Natural killer cell (primary cell): ENCODE measurements at regions not wholly inside any gene's neighbourhood (a gene's known extent, or its start where the extent isn't known, plus 50 kb on each side); places are given as distances from the start of the nearest gene placed in this dataset.
A peak's percentile ranks its signal among the peaks of the same experiment; 100 is the strongest.

Experiments used
- ATAC-seq, 3 donors: fragments of 150-1000 bp in 2 of 3; fragments of 200-7000 bp in 1 of 3; cut with Tn5 transposase; 1 replicate in 1 of 3; 2 replicates in 2 of 3; pipeline ENCODE4 v1.10.0; 2021; ENCODE audit warnings: mild to moderate bottlenecking in 2 of 3, moderate library complexity in 2 of 3
- DNase-seq, 2 donors: peaks; one replicate each; pipeline versions ENCODE4 v3.0.0 to v3.0.0-alpha.2; 2013 to 2021; ENCODE audit warnings: mixed read lengths in 1 of 2
- H3K27ac ChIP-seq: one replicate; pipeline ENCODE4 v1.5.1; 2013; ENCODE audit warnings: mild to moderate bottlenecking, low read length
- H3K27me3 ChIP-seq: one replicate; pipeline ENCODE4 v1.6.1; 2013; ENCODE audit warnings: low read length; ENCODE audit not compliant: control insufficient read depth, insufficient read depth
- H3K36me3 ChIP-seq: one replicate; pipeline ENCODE4 v1.6.1; 2013; ENCODE audit warnings: low read length; ENCODE audit not compliant: control insufficient read depth, insufficient read depth
- H3K4me1 ChIP-seq: one replicate; pipeline ENCODE4 v1.6.1; 2013; ENCODE audit warnings: low read length; ENCODE audit not compliant: control insufficient read depth, insufficient read depth
- H3K4me3 ChIP-seq: one replicate; pipeline ENCODE4 v1.5.1; 2013; ENCODE audit warnings: low read length
- H3K9me3 ChIP-seq: one replicate; pipeline ENCODE4 v1.6.1; 2013; ENCODE audit warnings: low read length; ENCODE audit not compliant: control insufficient read depth, insufficient read depth
- H3K27ac Mint-ChIP-seq, 2 donors: one replicate each; pipeline ENCODE4 v1.8.0; 2022; ENCODE audit warnings: mild to moderate bottlenecking in 2 of 2, mixed read lengths in 2 of 2, moderate library complexity in 1 of 2
- H3K27me3 Mint-ChIP-seq, 2 donors: one replicate each; pipeline ENCODE4 v1.8.0; 2022; ENCODE audit warnings: low read depth in 2 of 2, mixed read lengths in 2 of 2
- H3K36me3 Mint-ChIP-seq: one replicate; pipeline ENCODE4 v1.8.0; 2022; ENCODE audit warnings: mixed read lengths
- H3K4me1 Mint-ChIP-seq, 2 donors: one replicate each; pipeline ENCODE4 v1.8.0; 2022; ENCODE audit warnings: mixed read lengths in 2 of 2
- H3K4me3 Mint-ChIP-seq: one replicate; pipeline ENCODE4 v1.8.0; 2022; ENCODE audit warnings: mild to moderate bottlenecking, moderate library complexity, mixed read lengths
- H3K9me3 Mint-ChIP-seq, 2 donors: one replicate each; pipeline ENCODE4 v1.8.0; 2022; ENCODE audit warnings: mixed read lengths in 2 of 2
- CTCF ChIP-seq: fragments of 200-600 bp; IDR thresholded peaks from one replicate; pipeline ENCODE4 v1.8.0; 2022; ENCODE audit warnings: antibody characterized with exemption
- WGBS: methylation state at CpG from one replicate; pipeline ENCODE4 v1.1.7; 2013; ENCODE audit warnings: missing lambda C conversion rate; ENCODE audit not compliant: insufficient coverage; 5-methylcytosine and 5-hydroxymethylcytosine counted together
- intact Hi-C: fragments of 100-400 bp; cut with micrococcal nuclease; formaldehyde crosslinking; loops from one replicate; pipeline ENCODE4 v1.14.2; 2022

- Mint-ChIP-seq H3K9me3 (no peaks in the 10 kb centered on the region), H3K4me3 (no peak overlapping the region), H3K27me3 (peaks cover 0 to 5% of the 10 kb centered on the region in 2 donors), H3K27ac (peak overlapping the region in 1 of 2 donors; percentile 1), H3K36me3 (no peaks in the 10 kb centered on the region), H3K4me1 (peaks cover 18 to 30% of the 10 kb centered on the region in 2 donors)
- no peak for DNase-seq
- H3K9me3 ChIP-seq: no peaks in the 10 kb centered on the region
- 100% methylated on average over 2 of the region's 2 CpGs for WGBS
- peaks cover 12% of the 10 kb centered on the region for H3K4me1 ChIP-seq
- H3K36me3 ChIP-seq: no peaks in the 10 kb centered on the region
- TF ChIP-seq CTCF: no peak
- no peak for ATAC-seq
- H3K27me3 ChIP-seq: no peaks in the 10 kb centered on the region
- no peak overlapping the region for H3K27ac ChIP-seq
- intact Hi-C loops: no loop called here
- no peak overlapping the region for H3K4me3 ChIP-seq
Observed at GRCh38 chr2:117723483-117723882, 91.0 kb upstream of the DDX18 start.

- 83% methylated on average over 8 of the region's 9 CpGs for WGBS
- H3K4me3 ChIP-seq: no peak overlapping the region
- no peak for TF ChIP-seq CTCF
- Mint-ChIP-seq H3K27me3 (peaks cover 0 to 5% of the 10 kb centered on the region in 2 donors), H3K36me3 (no peaks in the 10 kb centered on the region), H3K27ac (no peak overlapping the region), H3K4me3 (no peak overlapping the region), H3K4me1 (peaks cover 18 to 30% of the 10 kb centered on the region in 2 donors), H3K9me3 (no peaks in the 10 kb centered on the region)
- intact Hi-C loops: no loop called here
- peaks cover 12% of the 10 kb centered on the region for H3K4me1 ChIP-seq
- H3K27me3 ChIP-seq: no peaks in the 10 kb centered on the region
- H3K9me3 ChIP-seq: no peaks in the 10 kb centered on the region
- ATAC-seq (no peak), DNase-seq (no peak)
- H3K27ac ChIP-seq: no peak overlapping the region
- no peaks in the 10 kb centered on the region for H3K36me3 ChIP-seq
Observed at GRCh38 chr2:117723888-117724434, 90.5 kb upstream of the DDX18 start.

GRCh38 chr2:117726747-117727146 is 87.7 kb upstream of the DDX18 start:
- no peaks in the 10 kb centered on the region for H3K27me3 ChIP-seq
- H3K4me1 ChIP-seq: peaks cover 9% of the 10 kb centered on the region
- H3K27ac ChIP-seq: no peak overlapping the region
- Mint-ChIP-seq H3K27me3 (peaks cover 0 to 3% of the 10 kb centered on the region in 2 donors), H3K4me3 (no peak overlapping the region), H3K27ac (no peak overlapping the region), H3K9me3 (no peaks in the 10 kb centered on the region), H3K36me3 (no peaks in the 10 kb centered on the region), H3K4me1 (peaks cover 17 to 19% of the 10 kb centered on the region in 2 donors)
- no peaks in the 10 kb centered on the region for H3K9me3 ChIP-seq
- H3K36me3 ChIP-seq: no peaks in the 10 kb centered on the region
- DNase-seq (no peak), ATAC-seq (no peak)
- no peak overlapping the region for H3K4me3 ChIP-seq
- WGBS: 89% methylated on average over 2 of the region's 5 CpGs
- no peak for TF ChIP-seq CTCF
- intact Hi-C loops: no loop called here

GRCh38 chr2:117737846-117738245 is 76.6 kb upstream of the DDX18 start:
- no peaks in the 10 kb centered on the region for H3K4me1 ChIP-seq
- no peak overlapping the region for H3K27ac ChIP-seq
- Mint-ChIP-seq H3K27me3 (peaks cover 0 to 8% of the 10 kb centered on the region in 2 donors), H3K4me3 (no peak overlapping the region), H3K27ac (no peak overlapping the region), H3K9me3 (peaks cover 3% of the 10 kb centered on the region in 2 donors), H3K4me1 (peaks cover 0 to 8% of the 10 kb centered on the region in 2 donors), H3K36me3 (peaks cover 2% of the 10 kb centered on the region)
- TF ChIP-seq CTCF: no peak
- H3K9me3 ChIP-seq: no peaks in the 10 kb centered on the region
- ATAC-seq (no peak), DNase-seq (no peak)
- no peaks in the 10 kb centered on the region for H3K27me3 ChIP-seq
- intact Hi-C loops: no loop called here
- no peak overlapping the region for H3K4me3 ChIP-seq
- H3K36me3 ChIP-seq: no peaks in the 10 kb centered on the region
